NCI-H2081 (cell line): ENCODE measurements at regions not wholly inside any gene's neighbourhood (a gene's known extent, or its start where the extent isn't known, plus 50 kb on each side); places are given as distances from the start of the nearest gene placed in this dataset.
"Not testable (repeated sequence)": the region's sequence is repeated elsewhere in the genome, so short reads cannot be mapped to it uniquely, and the experiment has no call there.

ENCODE experiments used
- DNase-seq, 2 experiments: peaks; one replicate each; lab custom pipeline; 2025; lab: John Stamatoyannopoulos, UW

DNA sequence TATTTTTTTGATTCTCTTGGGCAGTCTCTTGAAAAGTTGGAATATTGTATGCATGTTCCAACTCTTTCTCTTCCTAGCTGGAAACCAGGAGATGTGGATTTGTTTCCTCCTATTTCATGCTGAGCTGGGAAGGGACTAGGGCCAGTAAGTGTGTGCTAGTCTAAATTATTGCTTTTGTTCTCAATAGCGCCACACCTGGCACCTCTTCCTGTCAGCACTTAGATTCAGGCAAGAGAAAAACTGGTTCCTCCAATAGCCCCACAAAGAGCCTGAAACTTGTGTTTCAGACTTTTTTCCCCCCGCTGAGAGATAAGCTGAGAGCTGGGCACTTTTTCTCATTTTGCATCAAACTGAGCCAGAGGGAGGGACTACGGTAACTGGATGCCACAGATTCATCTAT, 353.4 kb downstream of the OLFM4 start:
- DNase-seq = peak; percentile 18 to 52

DNA sequence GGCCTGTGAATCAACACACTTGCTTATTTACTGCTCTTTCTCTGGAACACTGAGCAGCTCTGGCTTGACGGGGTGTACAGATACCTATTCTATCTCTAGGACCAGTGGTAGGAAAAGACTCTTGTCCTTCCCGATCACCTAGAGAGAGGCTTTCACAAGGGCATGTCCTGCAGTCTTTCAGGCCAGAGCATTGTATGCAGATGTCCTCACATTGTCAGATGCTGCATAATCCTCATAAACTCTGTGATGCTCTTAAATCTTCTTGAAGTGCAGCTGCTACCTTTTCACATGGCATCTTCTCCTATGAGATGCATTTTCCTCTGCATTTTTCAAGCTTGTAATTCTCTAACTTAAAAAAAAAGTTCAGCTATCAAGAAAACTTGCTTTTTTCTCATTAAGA, 369.4 kb downstream of the OLFM4 start:
- DNase-seq = no peak

DNA sequence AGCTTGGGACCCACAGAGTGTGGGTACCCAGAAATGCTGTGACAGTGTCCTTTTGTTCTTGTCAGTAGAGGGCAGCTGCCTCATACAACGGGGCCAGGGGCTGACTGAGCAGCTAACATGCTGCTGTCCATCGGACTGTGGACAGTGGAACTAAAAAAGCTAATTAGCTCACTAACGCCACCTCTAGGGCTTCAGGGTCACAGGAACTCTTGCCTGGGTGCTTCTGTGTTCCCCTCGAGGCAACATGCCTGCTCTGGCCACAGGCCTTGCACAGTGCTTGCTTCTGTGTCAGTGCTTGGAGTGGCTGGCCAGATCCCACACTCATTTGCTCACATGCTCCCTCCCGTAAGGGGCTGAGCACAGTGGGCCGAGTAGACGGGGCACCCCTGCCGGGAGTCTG, 377.0 kb downstream of the OLFM4 start:
- DNase-seq = no peak

DNA sequence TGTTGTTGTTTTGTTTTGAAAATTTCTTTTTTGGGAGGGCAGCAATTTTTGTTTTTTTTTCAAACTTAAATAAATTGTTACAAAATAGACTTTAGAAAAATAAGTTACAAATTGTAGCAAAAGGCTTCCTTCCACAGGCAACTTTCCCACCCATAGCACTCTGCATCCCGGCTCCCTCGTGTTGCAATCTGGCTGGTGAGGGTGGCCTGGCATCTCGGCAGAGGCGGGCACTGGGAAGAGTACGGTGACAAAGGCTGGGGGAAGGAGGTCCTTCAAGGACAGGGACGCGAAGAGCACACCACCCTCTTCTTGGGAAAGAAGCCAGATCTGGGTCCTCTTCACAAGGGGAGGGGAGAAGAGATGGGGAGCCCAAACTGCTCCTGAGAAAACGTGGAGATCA, 379.7 kb downstream of the OLFM4 start:
- no peak for DNase-seq

DNA sequence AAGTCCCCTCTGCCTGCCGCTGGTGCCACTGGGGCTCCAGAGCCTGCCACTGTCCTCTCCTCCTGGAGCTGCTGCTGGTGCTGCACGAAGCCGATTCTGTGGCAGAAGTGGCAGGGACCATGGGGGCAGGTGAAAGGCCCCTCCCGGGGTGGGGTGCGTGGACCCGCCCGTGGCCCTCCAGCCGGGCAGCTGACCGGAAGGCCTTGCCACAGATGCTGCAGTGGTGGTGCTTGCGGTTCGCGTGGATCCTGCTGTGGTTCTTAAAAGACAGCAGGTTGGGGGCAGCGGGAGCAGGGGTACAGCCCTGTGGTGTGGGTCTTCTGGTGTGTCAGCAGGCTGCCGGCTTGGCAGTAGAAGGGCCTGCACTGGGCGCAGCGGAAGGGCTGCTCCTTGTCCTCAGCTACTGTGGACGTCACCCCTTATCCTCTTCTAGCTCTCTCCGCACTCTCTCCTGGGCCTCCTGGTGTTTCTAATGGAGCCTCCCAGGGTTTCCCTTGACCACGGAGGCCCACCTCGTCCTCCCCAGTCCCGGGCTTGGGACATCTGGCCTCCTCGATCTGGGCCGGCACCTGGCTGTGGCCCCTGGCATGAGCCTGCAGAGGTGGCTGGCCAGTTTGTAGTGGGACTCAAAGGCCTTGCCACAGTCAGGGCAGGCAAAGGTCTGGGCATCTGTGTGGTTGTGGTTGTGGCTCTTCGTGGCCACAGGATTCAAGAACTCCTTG, 380.4 kb downstream of the OLFM4 start:
- no peak for DNase-seq

DNA sequence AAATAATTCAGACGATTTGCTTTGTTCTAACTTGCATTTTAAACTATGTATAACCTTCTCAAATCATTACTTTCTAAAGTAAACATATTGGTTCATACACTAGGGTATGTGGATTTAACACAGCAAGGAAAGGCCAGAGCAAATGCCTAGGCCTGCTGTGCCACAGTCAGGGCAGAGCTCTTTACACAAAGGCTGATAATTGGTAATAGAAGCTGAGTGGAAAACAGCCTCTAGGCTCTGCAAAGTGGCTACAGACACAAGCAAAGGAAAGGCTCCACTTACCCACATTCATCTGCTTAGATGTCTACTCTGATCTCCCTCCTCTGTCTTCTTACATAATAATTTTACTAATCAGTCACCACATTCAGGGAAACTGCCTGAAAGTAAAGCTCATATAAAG, 382.9 kb downstream of the OLFM4 start:
- peak; percentile 38 to 75 for DNase-seq

DNA sequence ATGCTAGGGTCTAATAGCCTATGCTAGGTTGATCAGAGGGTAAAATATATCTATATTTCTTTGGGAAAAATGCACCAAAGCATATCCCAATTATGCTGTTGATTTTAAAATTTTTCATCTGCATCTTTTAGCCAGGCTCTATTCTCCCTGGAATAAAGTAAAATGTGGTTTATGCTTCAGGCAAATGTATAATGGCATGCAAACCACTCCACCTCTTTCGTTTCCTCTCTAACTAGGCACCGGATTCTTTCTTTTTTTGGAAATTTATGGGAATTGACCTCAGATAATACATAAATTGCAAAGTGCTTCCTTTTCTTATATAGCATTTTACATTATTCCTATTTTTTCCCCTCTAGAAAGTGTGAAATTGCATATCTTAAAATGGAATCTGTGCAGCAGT, 386.5 kb downstream of the OLFM4 start:
- DNase-seq = no peak

DNA sequence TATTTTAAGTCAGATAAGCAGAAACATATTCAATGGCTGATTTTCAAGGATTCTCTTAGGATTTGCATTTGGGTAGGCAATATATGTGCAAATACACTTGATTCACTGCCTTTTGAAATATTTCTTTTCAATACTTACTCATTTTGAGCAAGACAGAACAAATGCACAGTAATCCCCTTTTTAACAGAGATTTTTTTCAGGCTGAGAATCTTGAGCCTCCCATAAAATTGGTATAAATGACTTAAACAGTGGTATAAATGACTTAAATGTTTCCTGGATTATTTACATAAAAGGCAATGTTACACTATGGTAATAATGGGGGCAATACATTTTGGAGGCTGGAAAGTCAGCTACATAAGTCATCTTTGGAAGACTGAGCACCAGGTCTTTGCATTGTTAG, 389.0 kb downstream of the OLFM4 start:
- DNase-seq = no peak

DNA sequence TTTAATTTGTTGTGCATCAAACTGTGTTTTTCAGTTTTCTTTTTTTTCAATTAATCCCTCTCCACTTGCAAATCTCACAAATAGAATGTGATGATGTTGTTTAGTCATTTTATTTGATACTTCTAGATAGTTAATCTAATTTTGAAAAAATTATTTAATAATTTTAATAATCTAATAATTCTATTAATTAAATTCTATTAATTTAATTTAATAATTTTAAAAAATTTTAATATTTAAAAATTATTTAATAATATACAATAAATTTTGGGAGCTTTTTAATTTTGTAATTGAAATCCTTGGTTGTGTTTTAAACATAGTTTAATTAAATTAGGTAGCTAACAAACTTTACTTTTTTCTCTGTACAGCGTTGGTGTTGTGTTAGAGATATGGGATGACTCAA, 393.8 kb downstream of the OLFM4 start:
- no peak for DNase-seq

DNA sequence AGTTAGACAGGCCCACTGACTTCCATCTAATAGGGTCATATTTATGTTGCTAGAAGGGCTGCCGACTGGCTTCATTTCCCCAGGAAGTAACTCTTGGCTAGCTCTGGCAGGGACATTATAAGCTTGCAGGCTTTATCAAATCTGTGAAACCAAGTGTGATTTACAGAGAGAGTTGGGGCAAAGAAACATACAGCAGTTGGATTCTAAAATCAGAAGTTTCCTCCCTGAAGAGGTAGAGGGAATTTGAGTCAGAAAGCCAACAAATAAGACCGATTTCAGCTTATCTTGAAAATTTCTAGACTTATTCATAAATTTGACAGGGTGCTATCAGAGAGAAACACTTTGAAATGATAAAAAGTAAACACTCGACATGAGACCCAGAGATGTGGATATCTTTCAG, 407.8 kb downstream of the OLFM4 start:
- DNase-seq = no peak

DNA sequence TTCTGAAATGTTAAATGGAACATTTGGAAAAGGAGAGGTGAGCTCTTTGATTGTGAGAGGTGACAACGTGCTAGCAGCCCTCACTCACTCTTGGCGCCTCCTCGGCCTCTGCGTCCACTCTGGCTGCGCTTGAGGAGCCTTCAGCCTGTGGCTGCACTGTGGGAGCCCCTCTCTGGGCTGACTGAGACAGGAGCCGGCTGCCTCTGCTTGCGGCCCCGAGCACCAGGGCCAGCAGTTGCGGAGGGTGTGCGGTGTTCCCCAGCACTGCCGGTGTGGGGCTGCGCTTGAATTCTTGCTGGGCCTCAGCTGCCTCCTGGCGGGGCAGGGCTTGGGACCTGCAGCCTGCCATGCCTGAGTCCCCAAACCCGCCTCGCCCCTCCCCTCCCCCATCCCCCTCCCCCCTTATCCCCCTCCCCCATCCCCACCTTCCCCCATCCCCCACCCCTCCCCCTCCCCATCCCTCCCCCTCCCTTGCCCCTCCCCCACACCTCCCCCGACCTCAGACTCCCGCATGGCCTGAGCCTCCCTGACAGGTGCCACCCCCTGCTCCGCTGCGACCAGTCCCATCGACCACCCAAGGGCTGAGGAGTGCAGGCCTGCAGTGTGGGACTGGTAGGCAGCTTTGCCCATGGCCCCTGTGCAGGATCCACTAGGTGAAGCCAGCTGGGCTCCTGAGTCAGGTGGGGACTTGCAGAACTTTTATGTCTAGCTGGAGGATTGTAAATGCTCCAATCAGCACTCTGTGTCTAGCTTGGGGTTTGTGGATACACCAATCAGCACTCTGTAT, 411.0 kb downstream of the OLFM4 start:
- DNase-seq = no peak

DNA sequence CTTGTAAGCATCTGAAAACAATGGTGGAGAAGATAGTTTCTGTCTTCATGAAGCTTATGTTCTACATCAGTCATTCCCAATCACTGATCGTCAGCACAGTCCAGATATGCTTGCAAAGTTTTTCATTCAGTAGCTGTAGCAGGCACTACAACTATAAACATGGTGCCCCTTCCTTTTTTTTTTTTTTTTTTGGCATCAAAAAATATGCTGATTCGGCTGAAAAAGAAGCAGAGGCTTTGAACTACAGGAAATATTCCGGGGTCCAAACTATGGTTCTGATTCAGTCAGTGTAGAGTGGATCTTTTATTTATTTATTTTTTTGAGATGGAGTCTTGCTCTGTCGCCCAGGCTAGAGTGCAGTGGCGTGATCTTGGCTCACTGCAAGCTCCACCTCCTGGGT, 414.4 kb downstream of the OLFM4 start:
- DNase-seq = no peak

DNA sequence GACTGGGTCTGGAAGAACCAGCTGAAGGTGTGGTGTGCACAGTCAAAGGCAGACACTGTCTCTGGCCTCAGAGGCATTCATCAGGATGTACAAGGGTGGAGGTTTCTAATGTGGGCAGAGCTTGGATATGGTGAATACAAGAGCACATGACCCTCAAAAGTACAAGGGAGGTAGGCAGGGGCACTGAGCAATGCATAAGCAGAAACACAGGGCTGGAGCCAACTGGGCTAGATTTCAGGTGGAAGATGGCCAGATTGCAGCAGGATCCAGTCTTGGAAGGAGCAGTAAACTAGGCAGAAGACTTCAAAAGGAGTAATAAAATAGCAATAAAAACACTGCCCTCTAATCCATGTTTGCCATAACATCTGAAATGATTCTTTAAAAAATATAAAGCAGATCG, 417.1 kb downstream of the OLFM4 start:
- no peak for DNase-seq

DNA sequence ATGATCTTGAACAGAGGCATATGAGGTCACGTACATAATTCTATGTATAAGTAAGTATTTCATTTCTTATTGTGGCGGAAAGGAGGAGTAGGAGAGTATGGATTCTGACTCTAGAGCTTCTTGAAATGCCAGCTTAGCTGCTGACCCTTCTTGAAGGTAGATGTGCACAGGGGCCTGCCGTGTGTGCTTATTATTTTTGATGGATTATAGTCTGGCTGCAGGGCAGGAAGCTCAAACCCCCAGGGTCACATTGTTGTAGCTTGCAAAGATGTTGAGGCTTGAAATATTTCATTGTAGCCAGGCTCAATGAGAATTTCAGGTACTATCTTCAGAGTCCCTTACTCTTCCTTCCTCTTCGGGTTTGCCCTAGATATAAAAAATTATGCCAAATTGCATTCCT, 418.8 kb downstream of the OLFM4 start:
- no peak for DNase-seq

DNA sequence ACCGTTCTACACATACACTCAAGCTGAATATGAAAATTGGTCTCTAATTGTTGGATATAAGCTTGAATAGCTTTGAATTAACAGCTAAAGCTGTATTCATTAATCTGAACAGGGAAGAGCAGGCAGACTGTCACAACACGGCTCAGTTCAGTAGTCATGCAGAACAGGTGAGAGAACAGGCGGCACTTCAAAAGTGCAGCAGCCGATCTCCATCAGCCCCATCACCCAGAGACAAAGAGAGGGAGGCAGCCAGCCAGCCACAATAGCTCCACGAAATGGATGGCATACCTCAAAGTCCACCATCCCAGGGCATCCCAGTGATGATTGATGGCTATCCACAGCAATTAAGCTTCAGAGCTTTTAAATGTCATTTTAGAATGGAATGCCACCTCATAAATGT, 419.2 kb downstream of the OLFM4 start:
- DNase-seq = no peak

DNA sequence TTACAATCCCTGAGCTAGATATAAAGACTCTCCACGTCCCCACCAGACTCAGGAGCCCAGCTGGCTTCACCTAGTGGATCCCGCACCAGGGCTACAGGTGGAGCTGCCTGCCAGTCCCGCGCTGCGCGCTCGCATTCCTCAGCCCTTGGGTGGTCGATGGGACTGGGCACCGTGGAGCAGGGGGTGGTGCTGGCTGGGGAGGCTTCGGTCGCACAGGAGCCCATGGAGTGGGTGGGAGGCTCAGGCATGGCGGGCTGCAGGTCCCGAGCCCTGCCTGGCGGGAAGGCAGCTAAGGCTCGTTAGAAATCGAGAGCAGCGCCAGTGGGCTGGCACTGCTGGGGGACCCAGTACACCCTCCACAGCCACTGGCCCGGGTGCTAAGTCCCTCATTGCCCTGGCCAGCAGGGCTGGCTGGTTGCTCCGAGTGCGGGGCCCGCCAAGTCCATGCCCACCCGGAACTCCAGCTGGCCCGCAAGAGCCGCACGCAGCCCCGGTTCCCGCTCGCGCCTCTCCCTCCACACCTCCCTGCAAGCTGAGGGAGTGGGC, 423.7 kb downstream of the OLFM4 start:
- DNase-seq = not testable (repeated sequence)

DNA sequence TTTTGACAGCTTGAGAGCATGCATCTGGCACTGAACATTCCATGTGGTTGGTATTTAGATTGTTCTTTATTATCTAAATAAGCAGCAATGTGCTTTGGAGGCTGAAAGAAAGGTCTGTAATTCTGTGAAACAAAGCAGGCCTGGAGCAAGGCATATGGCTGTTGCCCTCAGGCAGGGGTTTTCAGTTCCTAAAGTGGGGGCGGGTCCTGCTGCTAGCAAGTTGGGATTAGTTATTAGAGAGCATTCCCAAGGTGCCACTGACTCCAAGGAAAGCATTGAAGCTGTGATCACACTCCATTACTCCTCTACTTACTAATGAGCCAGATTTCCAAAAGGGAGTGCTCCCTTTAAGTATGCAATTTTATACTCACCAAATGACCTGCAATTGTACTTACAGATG, 432.2 kb downstream of the OLFM4 start:
- DNase-seq = no peak

DNA sequence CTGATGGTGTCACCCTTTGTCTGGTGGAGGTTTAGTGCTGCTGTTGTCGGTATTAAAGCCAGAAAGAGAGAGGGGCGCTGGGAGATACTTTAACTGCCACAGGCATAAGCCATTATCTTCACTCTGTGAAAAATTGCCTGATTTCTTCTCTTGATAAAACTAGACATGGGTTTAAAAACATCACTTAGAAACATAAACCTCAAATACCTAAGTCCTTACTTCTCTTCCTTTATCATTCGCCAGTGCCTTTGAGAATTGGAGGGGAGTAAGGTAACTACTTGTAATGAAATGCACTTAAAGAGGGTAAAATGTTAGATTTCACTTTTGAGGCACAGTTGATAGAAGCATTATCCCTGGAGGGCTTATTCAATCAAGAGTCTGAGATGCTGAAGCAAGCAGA, 434.5 kb downstream of the OLFM4 start:
- DNase-seq = no peak

DNA sequence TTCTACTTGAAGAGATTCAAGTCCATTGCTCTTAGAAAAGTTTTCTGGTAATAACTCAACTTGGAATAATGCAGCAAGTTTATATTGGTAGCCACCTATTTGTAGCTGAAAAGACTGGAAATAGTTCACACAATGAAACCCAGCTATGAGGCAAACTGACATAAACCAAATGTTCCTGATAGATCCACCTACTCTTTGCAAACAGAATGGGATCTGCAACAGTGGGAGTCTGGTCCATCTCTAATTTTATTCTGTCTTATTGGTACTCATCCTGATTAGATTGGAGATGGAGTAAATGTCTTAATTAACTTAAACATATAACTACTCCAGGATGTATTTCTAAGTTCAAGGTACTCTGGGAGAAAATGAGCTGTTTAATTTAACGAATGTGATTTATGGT, 438.0 kb downstream of the OLFM4 start:
- DNase-seq = no peak

DNA sequence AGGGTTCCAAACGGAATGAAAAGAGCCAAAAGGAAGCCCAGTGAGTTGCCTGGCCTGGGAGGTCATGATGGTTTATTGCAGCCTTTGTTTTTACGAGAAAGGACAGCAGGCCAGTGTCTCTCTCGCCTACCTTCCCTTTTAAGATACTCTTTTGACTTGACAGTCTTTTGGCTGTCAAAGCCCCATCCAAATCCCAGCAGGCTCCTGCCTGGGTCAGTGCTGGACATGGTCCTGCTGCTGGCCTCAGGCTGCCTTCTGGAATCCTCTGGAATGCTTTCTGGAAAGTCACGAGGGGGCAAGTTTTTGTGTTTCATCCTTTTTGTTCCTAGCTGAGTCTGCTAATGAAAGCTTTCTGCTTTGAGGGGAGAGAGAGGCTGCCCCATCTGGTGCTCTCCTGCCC, 444.8 kb downstream of the OLFM4 start:
- DNase-seq = no peak

DNA sequence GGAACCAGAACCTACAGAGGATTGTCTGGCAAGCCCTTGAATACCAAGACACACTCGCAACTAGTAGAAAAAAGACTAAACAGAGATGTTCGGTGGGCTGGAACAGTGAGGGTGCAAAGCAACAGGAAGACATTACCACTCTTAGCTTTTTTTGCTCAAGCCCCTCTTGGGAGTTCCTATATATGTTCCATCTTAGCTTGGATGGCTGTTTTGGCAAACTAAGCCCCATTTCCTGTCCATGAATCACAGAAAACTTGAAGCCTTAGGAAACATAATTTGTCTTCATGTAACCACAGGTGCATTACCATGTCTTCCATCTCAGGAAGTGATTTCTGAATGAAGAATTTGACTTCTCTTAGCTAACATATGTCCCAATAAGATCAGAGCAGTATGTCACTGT, 446.3 kb downstream of the OLFM4 start:
- no peak for DNase-seq

DNA sequence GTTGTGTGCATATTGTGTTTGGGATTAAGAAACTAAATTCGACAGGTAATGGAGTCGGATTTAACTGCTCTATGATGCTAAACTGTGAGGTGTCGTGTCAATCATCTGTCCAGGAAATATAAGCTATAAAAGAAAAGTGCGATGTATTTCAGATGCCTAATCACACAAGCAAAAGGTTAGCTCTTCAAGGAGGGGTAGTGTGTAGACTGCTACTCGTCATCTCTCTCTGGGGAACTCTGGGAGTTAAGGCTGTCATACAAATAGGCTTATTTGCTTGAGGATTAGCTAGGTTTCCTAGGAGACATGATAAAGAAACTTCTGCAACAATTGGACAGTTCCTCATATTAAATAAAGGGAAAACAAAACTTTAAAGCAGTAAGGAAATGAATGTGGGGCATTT, 462.1 kb downstream of the OLFM4 start:
- no peak for DNase-seq

DNA sequence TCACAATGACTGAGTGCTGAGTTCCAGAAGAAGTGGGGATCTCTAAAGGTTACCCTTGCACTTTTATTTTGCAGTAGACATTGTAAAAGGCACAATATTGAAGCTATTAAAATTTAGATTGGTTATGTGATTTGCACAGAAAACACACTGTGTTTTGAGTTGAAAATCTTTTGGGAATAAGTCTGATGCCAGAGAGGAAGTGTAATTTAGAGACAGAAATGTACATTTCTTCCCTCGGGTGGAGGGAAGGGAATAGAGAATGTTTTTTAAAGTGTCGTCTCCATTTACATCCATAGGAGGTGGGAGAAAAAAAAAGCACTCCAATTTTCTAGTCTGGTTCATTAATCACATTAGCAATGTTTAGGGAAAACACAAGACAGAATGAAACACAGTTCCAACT, 465.8 kb downstream of the OLFM4 start:
- no peak for DNase-seq
